ENCODE measurements at regions not wholly inside any gene's neighbourhood (a gene's known extent, or its start where the extent isn't known, plus 50 kb on each side); places are given as distances from the start of the nearest gene placed in this dataset.
A peak's percentile ranks its signal among the peaks of the same experiment; 100 is the strongest.
"Not testable (repeated sequence)": the region's sequence is repeated elsewhere in the genome, so short reads cannot be mapped to it uniquely, and the experiment has no call there.

GRCh38 chr6:168795611-168796010, 354.6 kb downstream of the SMOC2 start:
- intact Hi-C loops (cut with DNase I) = loop anchor here (10.0 kb wide), 1 partner anchor 69 kb away; no protein-coding TSS in a partner anchor

DNA sequence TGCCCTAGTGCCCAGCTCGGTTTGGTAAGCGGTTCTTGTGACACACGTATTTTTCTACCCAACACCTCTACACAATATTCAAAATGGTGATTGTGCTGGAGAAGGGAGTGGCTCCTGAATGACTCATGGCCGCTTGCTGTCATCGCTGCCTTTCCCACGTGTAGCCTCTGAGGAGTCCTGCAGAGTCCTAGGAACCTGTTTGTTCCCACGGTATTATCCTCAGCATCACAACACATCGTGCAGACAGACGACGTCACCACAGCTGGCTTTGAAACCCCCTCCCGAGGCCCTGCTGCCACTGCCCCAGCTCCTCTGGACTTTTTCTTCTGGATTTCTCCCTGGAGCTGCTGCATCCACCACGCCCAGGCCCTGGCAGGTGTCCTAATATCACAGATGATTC, 353.5 kb downstream of the SMOC2 start:
- intact Hi-C loops (cut with DNase I) = loop anchor here (10.0 kb wide), 1 partner anchor 70 kb away; no protein-coding TSS in a partner anchor
- DNase-seq = no peak

More at GRCh38 chr6:168795611-168796010, 354.6 kb downstream of the SMOC2 start:
- DNase-seq = not testable (repeated sequence)

DNA sequence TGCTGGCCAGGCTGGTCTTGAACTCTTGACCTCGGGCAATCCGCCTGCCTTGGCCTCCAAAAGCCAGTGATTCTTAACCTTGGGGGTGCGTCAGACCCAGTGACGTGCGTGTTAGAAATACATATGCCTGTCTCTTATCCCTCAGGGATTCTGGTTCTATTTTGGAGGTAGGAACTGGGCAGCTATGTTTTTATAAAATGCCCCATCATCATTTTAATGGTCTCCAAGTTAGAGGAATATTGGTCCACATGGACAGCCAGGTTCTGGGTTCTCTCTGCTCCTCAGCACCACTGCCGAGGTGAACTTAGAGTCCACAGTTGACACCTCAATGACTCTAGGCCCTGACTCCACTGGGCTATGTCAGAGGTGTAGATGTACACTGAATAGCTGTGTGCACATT, 352.7 kb downstream of the SMOC2 start:
- no peak for DNase-seq
- intact Hi-C loops (cut with DNase I) = loop anchor here (10.0 kb wide), 1 partner anchor 71 kb away; no protein-coding TSS in a partner anchor

- DNase-seq = peak in 41 of 42 donors; percentile 28 to 85 (median 73)
- intact Hi-C loops (cut with DNase I) = loop anchor here (10.0 kb wide), 1 partner anchor 73 kb away; no protein-coding TSS in a partner anchor
Measured at GRCh38 chr6:168791917-168792316, 350.9 kb downstream of the SMOC2 start.

DNA sequence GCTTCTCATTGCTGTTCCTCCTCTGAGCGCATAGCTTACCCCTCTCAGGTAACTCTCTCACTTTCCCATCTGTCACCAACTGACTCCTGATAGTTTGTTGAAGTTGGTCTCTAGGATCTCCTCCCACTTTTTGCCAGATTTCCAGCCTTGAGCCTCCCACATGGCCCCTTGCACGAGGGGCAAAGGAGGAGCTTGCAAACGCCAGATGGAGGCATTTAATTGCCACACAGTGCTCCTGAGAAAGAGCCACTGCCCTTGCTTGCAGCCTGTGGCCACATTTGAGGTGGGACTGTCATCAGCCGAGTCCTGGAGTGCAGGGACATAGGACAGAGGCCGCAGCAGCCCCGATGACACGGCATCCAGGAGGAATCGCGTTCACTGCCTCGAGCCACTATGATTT, 348.7 kb downstream of the SMOC2 start:
- intact Hi-C loops (cut with DNase I) = loop anchor here (10.0 kb wide), 1 partner anchor 75 kb away; no protein-coding TSS in a partner anchor
- DNase-seq = no peak

GRCh38 chr6:168785720-168786511, 344.9 kb downstream of the SMOC2 start:
- intact Hi-C loops (cut with DNase I) = no loop called here
- DNase-seq = no peak

GRCh38 chr6:168784426-168784825, 343.4 kb downstream of the SMOC2 start:
- intact Hi-C loops (cut with DNase I) = no loop called here
- no peak for DNase-seq

DNA sequence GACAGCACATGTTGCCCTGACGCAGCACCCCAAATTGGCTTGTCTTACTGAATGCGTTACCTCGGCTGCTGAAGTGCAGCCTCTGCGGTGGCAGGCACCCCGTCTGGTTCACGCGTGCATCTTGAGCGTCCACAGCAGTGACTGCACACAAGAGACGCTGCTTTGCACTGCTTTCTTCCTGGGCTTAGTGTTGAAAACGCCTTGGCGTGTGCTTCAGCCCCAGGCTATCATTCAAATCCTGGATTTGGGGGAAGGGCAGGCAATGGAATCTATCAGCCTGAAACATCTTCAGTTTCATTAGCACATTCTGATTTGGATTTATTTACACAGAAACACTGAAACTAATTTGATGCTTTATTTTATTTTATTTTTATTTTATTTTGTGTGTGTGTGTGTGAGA, 342.7 kb downstream of the SMOC2 start:
- intact Hi-C loops (cut with DNase I) = no loop called here
- no peak for DNase-seq

- intact Hi-C loops (cut with DNase I) = no loop called here
- DNase-seq = peak in 2 of 42 donors; percentile 3 to 17
Measured at GRCh38 chr6:168782187-168782751, 341.3 kb downstream of the SMOC2 start.

- peak in 4 of 42 donors; percentile 11 to 43 (median 19) for DNase-seq
- intact Hi-C loops (cut with DNase I) = no loop called here
Measured at GRCh38 chr6:168778201-168778600, 337.2 kb downstream of the SMOC2 start.

GRCh38 chr6:168774381-168774780, 333.4 kb downstream of the SMOC2 start:
- DNase-seq = no peak
- intact Hi-C loops (cut with DNase I) = no loop called here

DNA sequence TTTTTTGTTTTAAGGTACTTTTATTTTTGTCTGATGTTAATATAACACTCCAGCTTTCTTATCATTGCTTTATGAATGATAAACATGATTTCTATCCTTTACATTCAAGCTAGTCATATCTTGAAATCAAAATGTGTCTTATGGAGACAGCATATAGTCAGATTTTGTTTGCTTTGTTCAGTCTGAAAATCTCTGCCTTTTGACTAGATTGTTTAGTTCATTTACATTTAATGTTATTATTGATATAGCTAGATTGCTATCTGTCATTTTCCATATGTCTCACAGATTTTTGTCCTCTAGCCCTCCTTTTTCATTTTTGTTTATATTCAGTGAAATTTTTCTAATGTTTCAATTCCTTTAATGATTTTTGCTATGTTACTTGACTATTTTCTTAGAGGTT, 332.8 kb downstream of the SMOC2 start:
- no peak for DNase-seq

DNA sequence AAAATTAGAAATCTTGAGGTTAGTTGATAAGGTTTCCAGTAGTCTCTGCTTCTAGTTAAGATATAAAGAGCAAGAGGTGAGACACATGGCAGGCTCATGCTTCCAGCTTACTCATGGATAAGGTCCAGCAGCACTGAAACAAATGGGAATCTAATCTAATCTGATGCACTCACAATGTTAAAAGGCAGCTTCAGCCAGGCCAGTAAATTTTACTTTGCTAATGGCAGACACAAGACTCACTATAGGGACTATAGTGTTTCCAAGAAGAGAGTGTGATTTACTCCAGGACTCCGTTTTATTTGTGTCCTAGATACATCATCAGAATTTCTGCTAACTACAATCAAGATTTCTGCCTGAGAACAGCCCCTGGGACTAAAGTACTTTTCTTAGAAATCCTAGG, 324.8 kb downstream of the SMOC2 start:
- DNase-seq = no peak
- intact Hi-C loops (cut with DNase I) = no loop called here

More for the DNA sequence above, 332.8 kb downstream of the SMOC2 start:
- intact Hi-C loops (cut with DNase I) = no loop called here

DNA sequence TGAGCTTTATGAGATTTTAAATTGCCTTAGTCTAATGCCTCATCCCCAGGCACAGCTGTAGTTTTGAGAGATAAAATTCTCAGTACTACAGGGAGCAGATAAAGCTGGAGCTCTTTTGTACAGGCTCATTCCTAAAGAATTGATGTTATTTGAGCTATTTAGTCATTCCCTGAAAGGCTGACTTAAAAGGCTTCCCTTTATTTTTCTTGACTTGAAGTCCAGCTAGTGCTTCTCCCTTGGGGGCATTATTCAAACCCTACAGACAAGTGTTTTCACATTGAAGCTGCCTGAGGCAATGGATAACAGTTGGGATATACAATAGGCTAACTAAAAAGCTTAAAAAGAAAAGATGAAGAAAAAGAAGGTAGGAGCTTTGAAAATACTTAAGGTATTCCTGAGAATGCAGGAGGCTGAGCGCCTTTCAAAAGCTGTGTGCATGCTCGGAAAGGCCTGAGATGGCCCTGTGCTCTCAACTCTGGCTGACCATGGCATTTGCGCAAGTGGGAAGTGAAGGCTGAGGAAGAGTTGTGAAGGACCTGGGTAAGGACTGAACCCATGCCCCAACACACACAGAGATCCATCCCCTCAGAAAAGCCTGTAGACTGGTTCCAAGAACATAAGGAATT, 315.1 kb downstream of the SMOC2 start:
- intact Hi-C loops (cut with DNase I) = no loop called here
- no peak for DNase-seq

DNA sequence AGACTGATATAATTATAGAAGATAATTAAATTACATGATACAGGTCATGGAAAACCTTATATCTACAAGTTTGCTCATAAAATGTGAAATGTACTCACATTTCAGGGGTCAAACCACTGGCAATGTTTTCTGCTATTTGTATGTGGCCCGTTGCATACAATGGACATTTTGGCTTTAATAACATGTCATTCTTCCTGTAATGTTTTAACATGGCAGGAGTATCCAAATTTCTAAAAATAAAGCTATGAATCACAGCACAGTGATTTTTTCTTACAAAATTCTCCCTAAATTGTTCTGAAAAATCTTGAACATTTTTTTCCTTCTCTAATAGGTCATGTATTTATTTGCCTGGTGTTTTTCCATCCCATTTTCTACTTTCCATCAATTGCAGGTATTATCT, 305.7 kb downstream of the SMOC2 start:
- intact Hi-C loops (cut with DNase I) = no loop called here
- DNase-seq = no peak

- intact Hi-C loops (cut with DNase I) = no loop called here
- DNase-seq = no peak
Measured at GRCh38 chr6:168746013-168746412, 305.0 kb downstream of the SMOC2 start.

GRCh38 chr6:168744861-168745260, 303.9 kb downstream of the SMOC2 start:
- no peak for DNase-seq
- intact Hi-C loops (cut with DNase I) = no loop called here

DNA sequence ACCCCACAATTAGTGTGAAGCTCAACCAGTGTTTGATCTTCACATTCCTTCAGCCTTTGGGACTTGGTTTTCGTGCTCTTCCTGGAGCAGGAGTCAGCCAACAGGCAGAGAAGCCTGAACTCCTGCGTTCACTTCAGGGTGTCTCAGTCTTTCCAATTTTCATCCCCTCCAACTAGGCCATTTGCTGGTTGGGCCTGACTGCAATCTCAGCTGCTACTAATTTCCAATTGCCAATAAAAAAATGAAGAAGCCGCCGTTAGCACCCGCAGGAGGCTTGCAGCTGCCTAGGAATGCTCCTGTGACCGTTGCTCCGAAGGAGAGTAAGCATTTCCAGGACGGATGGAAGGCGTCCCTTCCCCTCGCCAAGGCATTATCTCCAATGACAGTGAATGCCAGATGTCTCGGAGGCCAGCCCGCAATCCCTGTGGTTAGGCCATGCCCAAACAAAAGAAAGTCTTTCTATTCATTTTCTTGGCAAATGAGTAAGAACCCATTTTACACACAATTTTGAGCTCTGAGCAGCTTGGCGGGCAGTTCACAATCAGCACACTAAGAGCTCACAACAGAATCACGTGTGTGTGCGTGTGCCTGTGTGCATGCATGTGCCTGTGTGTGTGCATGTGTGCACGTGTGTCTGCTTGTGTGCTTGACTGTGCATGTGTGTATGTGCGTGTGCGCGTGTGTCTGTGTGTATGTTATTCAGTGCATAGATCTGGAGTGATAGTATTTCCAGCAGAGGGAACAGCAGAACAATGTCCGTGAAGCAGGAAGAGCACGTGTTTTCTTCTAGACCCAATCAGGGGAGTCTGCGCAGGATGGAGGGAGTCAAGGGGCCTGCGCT, 301.2 kb downstream of the SMOC2 start:
- DNase-seq = peak in 23 of 42 donors; percentile 8 to 57 (median 27)
- intact Hi-C loops (cut with DNase I) = no loop called here

DNA sequence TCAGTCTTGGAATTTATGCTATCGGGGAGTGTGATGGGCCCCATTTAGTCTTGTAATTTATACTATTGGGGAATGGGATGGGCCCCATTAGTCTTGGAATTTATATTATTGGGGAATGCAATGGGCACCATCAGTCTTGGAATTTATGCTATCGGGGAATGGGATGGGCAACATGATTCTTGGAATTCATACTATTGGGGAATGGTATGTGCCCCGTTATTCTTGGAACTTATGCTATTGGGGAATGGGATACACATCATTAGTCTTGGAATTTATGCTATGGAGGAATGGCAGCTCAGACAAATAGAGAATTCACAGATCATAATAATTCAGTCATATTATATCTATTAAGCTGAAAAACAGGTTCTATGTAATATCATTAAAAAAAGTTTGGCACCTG, 300.3 kb downstream of the SMOC2 start:
- intact Hi-C loops (cut with DNase I) = no loop called here
- no peak for DNase-seq
